GM18907 (cell line): ENCODE measurements at regions not wholly inside any gene's neighbourhood (a gene's known extent, or its start where the extent isn't known, plus 50 kb on each side); places are given as distances from the start of the nearest gene placed in this dataset.

Experiments used
- ATAC-seq: cut with Tn5 transposase; IDR thresholded peaks from one replicate; pipeline ENCODE4 v1.9.1; 2021; ENCODE audit warnings: mild to moderate bottlenecking, moderate library complexity; ENCODE audit not compliant: unreplicated experiment

- no peak for ATAC-seq
Measured at GRCh38 chr4:180792541-180792940, 1450.7 kb upstream of the TENM3 start.

- no peak for ATAC-seq
Measured at GRCh38 chr4:180794333-180794732, 1448.9 kb upstream of the TENM3 start.

- ATAC-seq, result no peak
Measured at GRCh38 chr4:180798036-180798577, 1445.1 kb upstream of the TENM3 start.

GRCh38 chr4:180799798-180800197 is 1443.4 kb upstream of the TENM3 start:
- ATAC-seq, result no peak

- no peak for ATAC-seq
Measured at GRCh38 chr4:180805101-180805500, 1438.1 kb upstream of the TENM3 start.

DNA sequence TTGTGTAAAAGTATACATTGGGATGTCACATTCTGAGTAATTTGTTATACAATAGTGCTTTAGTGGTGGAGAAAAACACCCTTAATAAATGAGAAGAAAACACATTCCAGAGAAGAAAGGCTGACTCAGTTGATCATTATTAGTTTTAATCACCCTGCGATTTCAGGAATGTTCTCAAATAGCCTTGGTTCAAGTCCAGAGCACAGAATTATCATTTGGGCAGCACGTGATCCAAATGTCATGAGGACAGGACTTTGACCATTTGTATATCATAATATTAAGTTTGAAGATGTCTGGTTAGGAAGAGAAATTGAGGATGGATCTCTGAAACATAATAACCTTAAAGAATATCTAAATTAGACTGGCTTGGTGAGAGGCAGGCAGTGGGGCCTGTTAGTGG is 1434.3 kb upstream of the TENM3 start:
- ATAC-seq, result no peak

DNA sequence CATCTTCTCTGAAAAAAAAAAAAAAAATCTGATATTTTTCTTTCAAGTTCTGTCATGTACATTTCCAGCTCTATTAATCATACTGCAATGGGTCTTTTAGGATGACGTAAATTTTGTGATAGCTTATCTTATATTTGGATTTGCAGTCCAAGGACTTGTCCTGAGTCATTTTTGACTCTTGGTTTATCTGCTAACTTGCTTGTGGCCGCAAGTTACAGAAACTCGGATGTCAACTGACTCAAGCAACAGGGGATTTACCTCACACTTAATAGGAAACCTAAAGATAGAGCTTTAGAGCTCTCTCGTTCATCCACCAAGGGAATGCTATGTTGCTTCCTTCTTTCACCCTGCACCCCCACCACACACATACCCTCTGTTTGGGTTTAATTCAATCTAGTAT is 1433.8 kb upstream of the TENM3 start:
- no peak for ATAC-seq

DNA sequence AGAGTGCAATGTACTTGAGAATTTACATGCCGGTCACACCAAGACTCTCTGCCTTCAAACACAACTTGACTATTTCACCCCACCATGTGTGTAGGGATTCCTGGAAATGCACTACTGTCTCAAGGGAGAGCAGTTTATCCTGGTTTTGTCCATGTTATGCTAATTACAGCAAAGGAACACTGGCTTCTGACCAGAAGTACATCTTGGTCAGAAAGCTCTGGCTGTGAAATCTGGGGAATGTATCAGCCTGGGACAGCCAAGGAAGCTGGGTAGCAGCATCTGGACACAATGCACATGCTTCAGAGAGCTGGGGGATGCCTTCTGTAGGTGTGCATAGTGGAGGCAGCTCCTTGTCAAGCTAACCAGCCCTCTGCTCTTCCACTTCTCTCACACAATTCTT is 1432.6 kb upstream of the TENM3 start:
- ATAC-seq, result no peak

DNA sequence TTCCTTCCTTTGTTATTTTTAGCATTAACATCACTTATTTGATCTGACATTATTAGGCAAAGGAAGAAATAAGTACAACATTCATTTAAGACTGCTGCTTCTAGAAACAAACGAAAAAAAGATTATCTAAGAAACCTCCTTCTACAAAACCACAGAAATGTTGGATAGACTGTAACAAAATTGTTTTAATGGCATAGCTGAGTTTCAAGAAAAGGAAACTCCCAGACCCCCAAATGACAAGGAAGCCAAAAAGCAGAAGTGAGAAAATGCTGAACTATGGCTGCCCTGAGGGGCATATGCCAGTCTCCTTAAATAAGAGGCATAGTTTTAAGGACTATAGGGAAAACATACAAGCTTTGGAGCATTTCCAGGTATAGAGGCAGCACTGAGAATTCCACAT is 1431.6 kb upstream of the TENM3 start:
- ATAC-seq, result no peak

- ATAC-seq, result no peak
Measured at GRCh38 chr4:180812783-180813182, 1430.4 kb upstream of the TENM3 start.

DNA sequence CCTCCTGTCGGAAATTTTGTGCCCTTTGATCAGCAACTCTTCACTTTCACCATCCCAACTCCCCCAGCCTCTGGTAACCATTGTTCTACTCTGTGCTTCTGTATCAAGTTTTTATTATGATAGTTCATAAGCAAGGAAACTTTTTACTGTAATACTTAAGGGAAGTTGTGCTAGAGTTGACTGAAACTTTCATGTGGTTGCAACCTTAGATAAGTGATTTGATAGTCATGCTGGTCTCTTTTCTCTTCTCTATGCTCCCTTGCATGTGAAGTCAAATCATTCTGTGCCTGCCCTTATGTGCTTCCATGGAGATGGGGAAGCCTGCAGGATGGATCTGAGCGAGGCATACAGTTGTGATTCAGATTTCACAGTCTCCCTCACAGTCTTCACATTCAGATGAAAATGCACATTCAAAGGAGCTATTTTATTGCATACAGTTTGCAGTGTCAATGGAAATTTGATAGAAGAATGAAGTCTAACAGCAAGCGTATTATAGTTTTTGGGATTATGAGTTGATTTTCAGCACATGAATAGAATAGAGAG is 1428.3 kb upstream of the TENM3 start:
- no peak for ATAC-seq

DNA sequence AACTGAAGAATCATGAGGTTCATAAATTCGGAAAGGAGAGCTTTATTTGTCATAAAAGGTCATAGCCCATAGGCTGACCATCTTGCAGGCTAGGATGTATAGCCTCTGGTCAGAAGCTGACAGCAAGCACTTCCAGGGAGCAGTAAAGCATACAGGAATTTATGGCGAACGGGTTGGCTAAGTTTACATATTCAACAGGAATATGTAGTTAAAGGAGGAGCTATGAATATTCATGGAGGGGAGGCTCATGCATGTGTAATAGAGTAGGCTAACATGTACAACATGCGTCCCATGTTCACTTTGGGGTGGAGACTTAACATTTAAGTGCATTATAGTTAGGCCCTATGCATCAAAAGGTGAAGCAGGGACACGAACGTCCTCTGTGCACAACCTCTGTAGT is 1425.7 kb upstream of the TENM3 start:
- ATAC-seq, result no peak

DNA sequence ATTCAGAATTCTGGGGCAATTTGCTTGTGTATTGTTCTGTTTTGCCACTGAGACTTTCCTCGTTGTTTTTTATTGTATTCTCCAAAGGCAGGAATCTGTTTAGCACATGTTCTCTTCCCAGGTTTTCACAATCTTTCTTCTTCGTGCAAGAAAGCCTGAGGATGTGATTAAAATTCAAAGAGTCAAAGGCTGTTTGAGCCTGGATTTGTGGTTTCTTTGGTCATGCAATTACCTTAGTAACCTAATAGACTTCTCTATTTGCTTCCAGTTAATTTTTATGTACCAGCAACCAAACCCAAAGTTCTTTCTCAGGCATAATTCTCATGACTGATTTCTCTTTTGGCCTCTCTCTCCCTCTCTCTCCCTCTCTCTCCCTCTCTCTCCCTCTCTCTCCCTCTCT is 1420.1 kb upstream of the TENM3 start:
- no peak for ATAC-seq

GRCh38 chr4:180827232-180828009 is 1415.8 kb upstream of the TENM3 start:
- ATAC-seq, result no peak

DNA sequence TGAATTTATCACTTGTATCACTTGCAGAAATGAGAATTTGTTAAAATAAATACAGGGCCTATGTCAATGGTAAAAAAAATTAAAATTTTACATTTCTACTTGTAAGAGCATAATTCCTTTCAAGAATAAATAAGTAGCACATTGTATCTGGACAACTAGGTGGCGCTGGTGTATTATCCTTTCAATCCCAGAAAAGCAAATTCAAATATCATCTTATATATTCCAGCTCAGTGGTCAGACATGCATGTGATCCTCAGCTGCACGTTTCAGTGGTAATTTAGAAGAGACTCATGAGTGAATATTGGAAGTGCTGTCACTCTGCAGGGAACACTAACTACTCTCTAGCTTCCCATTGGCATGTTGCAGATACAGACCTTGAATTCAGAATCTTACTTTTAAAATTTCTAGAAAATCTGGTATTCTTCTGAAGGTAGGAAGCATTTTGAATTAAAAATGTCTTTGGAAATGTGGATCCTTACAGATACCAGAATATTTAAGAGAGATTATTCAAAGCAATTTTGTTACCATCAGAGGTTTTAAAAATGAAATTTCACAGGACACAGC is 1414.7 kb upstream of the TENM3 start:
- ATAC-seq, result no peak

DNA sequence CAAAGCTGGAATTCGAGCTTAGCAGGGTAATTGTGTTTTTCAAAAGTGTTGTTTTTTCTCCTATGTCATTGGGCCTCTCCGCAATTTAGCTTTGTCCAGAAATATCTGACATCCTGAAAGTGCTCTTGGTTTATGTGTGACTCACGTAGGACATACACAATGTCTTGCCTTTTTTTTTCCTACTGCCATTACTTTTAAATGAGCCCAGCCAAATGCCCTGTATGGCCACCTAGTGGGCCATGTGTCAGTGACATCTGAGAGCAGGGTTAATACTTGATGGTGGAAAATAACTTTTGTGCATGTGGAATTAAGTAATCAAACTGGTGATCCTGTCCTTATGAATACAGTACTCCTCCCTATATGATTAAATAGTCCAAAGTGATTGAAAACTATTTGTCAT is 1411.1 kb upstream of the TENM3 start:
- no peak for ATAC-seq

GRCh38 chr4:180840142-180840541 is 1403.1 kb upstream of the TENM3 start:
- ATAC-seq, result no peak

- ATAC-seq, result no peak
Measured at GRCh38 chr4:180850318-180850940, 1392.8 kb upstream of the TENM3 start.

GRCh38 chr4:180852738-180853137 is 1390.5 kb upstream of the TENM3 start:
- no peak for ATAC-seq

DNA sequence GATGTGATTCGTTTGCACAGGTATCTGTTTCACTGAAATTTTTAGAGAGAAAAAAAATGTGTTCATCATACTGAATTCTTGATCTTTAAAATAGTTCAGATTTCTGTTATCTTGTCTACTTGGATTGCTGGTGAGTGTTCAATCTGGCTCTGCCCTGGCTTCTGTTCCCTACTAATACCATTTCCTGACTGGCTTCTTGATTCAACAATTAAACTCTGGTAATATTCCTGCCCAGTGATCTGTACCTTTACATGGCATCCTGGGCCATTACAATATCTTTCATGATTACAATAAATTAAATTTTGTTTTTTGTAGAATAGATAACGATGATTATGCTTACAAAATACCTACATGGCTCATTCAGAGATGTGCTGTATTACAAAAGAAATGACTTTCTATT is 1388.0 kb upstream of the TENM3 start:
- no peak for ATAC-seq

DNA sequence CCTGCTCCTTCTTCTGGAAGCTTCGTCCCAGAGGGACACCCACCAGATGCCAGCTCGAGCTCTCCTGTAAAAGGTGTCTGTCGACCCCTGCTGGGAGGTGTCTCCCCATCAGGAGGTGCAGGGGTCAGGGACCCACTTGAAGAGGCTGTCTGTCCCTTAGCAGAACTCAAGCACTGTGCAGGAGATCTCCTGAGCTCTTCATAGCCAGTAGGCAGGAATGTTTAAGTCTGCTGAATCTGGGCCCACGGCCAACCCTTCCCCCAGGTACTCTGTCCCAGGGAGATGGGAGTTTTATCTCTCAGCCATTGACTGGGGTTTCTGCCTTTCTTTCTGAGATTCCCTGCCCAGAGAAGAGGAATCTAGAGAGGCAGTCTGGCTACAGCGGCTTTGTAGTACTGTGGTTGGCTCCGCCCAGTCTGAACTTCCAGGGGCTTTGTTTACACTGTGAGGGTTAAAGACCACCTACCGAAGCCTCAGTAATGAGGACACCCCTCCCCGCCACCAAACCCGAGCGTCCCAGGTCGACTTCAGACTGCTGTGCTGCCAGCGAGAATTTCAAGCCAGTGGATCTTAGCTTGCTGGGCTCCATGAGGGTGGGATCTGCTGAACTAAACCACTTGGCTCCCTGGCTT is 1383.0 kb upstream of the TENM3 start:
- ATAC-seq, result no peak
